ENCODE measurements at regions not wholly inside any gene's neighbourhood (a gene's known extent, or its start where the extent isn't known, plus 50 kb on each side); places are given as distances from the start of the nearest gene placed in this dataset.

DNA sequence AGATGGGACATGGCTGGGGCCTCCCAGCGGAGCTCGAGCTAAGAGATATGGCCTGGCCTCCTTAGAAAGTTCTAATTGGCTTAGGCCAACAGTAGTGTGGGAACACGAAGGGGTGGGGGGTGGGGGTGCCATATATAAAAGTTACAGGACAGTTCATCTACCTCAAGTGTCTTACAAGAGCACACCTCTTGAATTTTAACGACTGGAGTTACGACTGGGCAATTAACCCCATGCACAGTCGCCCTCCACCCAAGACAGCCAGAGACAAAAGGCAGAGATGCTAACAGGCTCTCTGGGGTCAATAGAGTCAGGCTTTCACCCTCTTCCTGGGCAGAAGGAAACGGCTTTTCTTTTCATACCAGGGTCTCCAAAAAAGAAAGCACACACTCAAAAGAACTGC is 302.2 kb downstream of the BCOR start (continued):
- TF ChIP-seq ZFX (IDR thresholded peaks at IDR 0.05) = no peak
- TF ChIP-seq SP1 (IDR thresholded peaks at IDR 0.05; ENCODE audit: low read depth) = no peak
- TF ChIP-seq EZH2phosphoT487 (IDR thresholded peaks at IDR 0.05; ENCODE audit: borderline replicate concordance) = no peak
- TF ChIP-seq RAD21 (IDR thresholded peaks at IDR 0.05; ENCODE audit: low read depth) = no peak
- no peak for TF ChIP-seq ELF1 (IDR thresholded peaks at IDR 0.05; ENCODE audit: borderline replicate concordance, low read depth)
- TF ChIP-seq JUND (IDR thresholded peaks at IDR 0.05) = no peak
- TF ChIP-seq, protein P1, sequence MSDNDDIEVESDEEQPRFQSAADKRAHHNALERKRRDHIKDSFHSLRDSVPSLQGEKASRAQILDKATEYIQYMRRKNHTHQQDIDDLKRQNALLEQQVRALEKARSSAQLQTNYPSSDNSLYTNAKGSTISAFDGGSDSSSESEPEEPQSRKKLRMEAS (IDR thresholded peaks at IDR 0.05) = no peak
- no peak for TF ChIP-seq SIN3A (IDR thresholded peaks at IDR 0.05; ENCODE audit: low read depth)

DNA sequence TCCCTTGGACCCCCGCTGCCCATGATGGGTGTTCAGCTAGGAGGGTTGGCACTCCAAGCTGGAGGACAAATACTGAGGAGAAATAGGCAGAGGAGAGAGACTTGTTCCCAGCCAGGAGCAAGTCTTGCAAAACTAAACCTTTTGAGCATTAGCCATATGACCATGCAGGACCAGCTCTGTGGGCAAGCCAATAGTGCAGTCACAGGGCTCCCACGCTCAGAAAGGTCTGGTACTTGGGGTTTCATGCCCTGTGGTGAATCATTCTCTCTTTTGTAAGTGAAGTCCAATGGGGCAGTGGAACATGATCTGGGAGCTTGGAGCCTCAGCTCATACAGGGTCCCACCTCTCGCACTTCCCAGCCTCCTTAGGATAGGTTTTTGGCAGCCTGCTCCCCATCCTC is 300.9 kb downstream of the BCOR start:
- ChIA-PET POLR2A (no interaction called here), CTCF (no interaction called here), RAD21 (ENCODE audit: low non-redundant PET in 1 of 2, low total read pairs in 2 of 2, uncharacterized antibody in 2 of 2, unreplicated experiment in 2 of 2) (no interaction called here)
- no peaks in the 10 kb centered on the region for H3K36me3 ChIP-seq (ENCODE audit: control insufficient read depth in 1 of 2, insufficient read depth in 2 of 2, low read length in 2 of 2)
- H2AFZ ChIP-seq (ENCODE audit: low read depth, low read length, poor library complexity, severe bottlenecking) = no peak overlapping the region
- no peak overlapping the region for H3K4me2 ChIP-seq (ENCODE audit: low read length)
- H3K27ac ChIP-seq (ENCODE audit: low read depth, low read length) = no peak overlapping the region
- no TSS peak for BruUV-seq (replicated peaks)
- no peak overlapping the region for H3K4me3 ChIP-seq (replicated peaks in 1 of 2; ENCODE audit: low read depth in 1 of 2, low read length in 2 of 2)
- DNase-seq (ENCODE audit: low read depth, low spot score) = no peak
- intact Hi-C loops (cut with micrococcal nuclease) = no loop called here
- H3K27me3 ChIP-seq (ENCODE audit: insufficient read depth, low read length) = no peaks in the 10 kb centered on the region
- no peak overlapping the region for H3K9ac ChIP-seq (ENCODE audit: low read length)
- H3K9me3 ChIP-seq (ENCODE audit: control insufficient read depth in 1 of 2, insufficient read depth in 1 of 2, low read depth in 1 of 2, low read length in 2 of 2) = no peaks in the 10 kb centered on the region
- no peak for ATAC-seq
- no peaks in the 10 kb centered on the region for H3K9me2 ChIP-seq (ENCODE audit: insufficient read depth)
- H4K20me1 ChIP-seq (ENCODE audit: insufficient read depth) = no peaks in the 10 kb centered on the region
- H3K79me2 ChIP-seq (ENCODE audit: insufficient read depth, low read length) = no peaks in the 10 kb centered on the region
- H3K4me1 ChIP-seq (ENCODE audit: control insufficient read depth in 1 of 2, insufficient read depth in 2 of 2, low read length in 2 of 2) = no peaks in the 10 kb centered on the region
- TF ChIP-seq EZH2phosphoT487 (IDR thresholded peaks at IDR 0.05; ENCODE audit: borderline replicate concordance) = no peak
- TF ChIP-seq, protein P2, sequence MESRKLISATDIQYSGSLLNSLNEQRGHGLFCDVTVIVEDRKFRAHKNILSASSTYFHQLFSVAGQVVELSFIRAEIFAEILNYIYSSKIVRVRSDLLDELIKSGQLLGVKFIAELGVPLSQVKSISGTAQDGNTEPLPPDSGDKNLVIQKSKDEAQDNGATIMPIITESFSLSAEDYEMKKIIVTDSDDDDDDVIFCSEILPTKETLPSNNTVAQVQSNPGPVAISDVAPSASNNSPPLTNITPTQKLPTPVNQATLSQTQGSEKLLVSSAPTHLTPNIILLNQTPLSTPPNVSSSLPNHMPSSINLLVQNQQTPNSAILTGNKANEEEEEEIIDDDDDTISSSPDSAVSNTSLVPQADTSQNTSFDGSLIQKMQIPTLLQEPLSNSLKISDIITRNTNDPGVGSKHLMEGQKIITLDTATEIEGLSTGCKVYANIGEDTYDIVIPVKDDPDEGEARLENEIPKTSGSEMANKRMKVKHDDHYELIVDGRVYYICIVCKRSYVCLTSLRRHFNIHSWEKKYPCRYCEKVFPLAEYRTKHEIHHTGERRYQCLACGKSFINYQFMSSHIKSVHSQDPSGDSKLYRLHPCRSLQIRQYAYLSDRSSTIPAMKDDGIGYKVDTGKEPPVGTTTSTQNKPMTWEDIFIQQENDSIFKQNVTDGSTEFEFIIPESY (IDR thresholded peaks at IDR 0.05; ENCODE audit: extremely low read depth, insufficient replicate concordance, low read length) = no peak
- TF ChIP-seq, protein P3, sequence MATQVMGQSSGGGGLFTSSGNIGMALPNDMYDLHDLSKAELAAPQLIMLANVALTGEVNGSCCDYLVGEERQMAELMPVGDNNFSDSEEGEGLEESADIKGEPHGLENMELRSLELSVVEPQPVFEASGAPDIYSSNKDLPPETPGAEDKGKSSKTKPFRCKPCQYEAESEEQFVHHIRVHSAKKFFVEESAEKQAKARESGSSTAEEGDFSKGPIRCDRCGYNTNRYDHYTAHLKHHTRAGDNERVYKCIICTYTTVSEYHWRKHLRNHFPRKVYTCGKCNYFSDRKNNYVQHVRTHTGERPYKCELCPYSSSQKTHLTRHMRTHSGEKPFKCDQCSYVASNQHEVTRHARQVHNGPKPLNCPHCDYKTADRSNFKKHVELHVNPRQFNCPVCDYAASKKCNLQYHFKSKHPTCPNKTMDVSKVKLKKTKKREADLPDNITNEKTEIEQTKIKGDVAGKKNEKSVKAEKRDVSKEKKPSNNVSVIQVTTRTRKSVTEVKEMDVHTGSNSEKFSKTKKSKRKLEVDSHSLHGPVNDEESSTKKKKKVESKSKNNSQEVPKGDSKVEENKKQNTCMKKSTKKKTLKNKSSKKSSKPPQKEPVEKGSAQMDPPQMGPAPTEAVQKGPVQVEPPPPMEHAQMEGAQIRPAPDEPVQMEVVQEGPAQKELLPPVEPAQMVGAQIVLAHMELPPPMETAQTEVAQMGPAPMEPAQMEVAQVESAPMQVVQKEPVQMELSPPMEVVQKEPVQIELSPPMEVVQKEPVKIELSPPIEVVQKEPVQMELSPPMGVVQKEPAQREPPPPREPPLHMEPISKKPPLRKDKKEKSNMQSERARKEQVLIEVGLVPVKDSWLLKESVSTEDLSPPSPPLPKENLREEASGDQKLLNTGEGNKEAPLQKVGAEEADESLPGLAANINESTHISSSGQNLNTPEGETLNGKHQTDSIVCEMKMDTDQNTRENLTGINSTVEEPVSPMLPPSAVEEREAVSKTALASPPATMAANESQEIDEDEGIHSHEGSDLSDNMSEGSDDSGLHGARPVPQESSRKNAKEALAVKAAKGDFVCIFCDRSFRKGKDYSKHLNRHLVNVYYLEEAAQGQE (IDR thresholded peaks at IDR 0.05; ENCODE audit: low read depth) = no peak
- TF ChIP-seq FOSL1 (IDR thresholded peaks at IDR 0.05; ENCODE audit: low read depth) = no peak
- TF ChIP-seq JUND (IDR thresholded peaks at IDR 0.05) = no peak
- TF ChIP-seq SRF (IDR thresholded peaks at IDR 0.05; ENCODE audit: low read depth) = no peak
- no peak for TF ChIP-seq ZFX (IDR thresholded peaks at IDR 0.05)
- TF ChIP-seq, protein P1 (IDR thresholded peaks at IDR 0.05) = no peak
- TF ChIP-seq EZH2 (IDR thresholded peaks at IDR 0.05) = no peak
- no peak for TF ChIP-seq ELF1 (IDR thresholded peaks at IDR 0.05; ENCODE audit: borderline replicate concordance, low read depth)
- TF ChIP-seq EGR1 (IDR thresholded peaks at IDR 0.05; ENCODE audit: low read depth) = no peak
- no peak for TF ChIP-seq CBX3 (IDR thresholded peaks at IDR 0.05; ENCODE audit: low read depth)
- no peak for TF ChIP-seq YY1 (IDR thresholded peaks at IDR 0.05; ENCODE audit: extremely low read depth, insufficient replicate concordance, low read depth, low read length)
- TF ChIP-seq, protein P4, sequence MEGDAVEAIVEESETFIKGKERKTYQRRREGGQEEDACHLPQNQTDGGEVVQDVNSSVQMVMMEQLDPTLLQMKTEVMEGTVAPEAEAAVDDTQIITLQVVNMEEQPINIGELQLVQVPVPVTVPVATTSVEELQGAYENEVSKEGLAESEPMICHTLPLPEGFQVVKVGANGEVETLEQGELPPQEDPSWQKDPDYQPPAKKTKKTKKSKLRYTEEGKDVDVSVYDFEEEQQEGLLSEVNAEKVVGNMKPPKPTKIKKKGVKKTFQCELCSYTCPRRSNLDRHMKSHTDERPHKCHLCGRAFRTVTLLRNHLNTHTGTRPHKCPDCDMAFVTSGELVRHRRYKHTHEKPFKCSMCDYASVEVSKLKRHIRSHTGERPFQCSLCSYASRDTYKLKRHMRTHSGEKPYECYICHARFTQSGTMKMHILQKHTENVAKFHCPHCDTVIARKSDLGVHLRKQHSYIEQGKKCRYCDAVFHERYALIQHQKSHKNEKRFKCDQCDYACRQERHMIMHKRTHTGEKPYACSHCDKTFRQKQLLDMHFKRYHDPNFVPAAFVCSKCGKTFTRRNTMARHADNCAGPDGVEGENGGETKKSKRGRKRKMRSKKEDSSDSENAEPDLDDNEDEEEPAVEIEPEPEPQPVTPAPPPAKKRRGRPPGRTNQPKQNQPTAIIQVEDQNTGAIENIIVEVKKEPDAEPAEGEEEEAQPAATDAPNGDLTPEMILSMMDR (IDR thresholded peaks at IDR 0.05 in 2 of 3, conservative IDR thresholded peaks at IDR 0.05 in 1 of 3; ENCODE audit: borderline replicate concordance in 1 of 3, insufficient read depth in 1 of 3, low read depth in 2 of 3, low read length in 2 of 3) = no peak
- TF ChIP-seq, protein P5, sequence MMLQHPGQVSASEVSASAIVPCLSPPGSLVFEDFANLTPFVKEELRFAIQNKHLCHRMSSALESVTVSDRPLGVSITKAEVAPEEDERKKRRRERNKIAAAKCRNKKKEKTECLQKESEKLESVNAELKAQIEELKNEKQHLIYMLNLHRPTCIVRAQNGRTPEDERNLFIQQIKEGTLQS (IDR thresholded peaks at IDR 0.05) = no peak
- no peak for TF ChIP-seq SIN3A (IDR thresholded peaks at IDR 0.05; ENCODE audit: low read depth)

Measured in HCT116 (cell line).